Erythroblast (primary cell): ENCODE measurements at regions not wholly inside any gene's neighbourhood (a gene's known extent, or its start where the extent isn't known, plus 50 kb on each side); places are given as distances from the start of the nearest gene placed in this dataset.
"Not testable (repeated sequence)": the region's sequence is repeated elsewhere in the genome, so short reads cannot be mapped to it uniquely, and the experiment has no call there.

ENCODE experiments used
- DNase-seq, 2 experiments: peaks; one replicate each; lab custom pipeline; 2025; lab: John Stamatoyannopoulos, UW
- GATA1 ChIP-seq: IDR thresholded peaks from 2 replicates; pipeline ENCODE4 v1.6.1; 2011; ENCODE audit warnings: low read depth, mild to moderate bottlenecking, control low read depth, low read length, moderate library complexity
- POLR2A ChIP-seq: IDR thresholded peaks from 2 replicates; pipeline ENCODE4 v1.6.1; 2011; ENCODE audit warnings: mild to moderate bottlenecking, low read length

DNA sequence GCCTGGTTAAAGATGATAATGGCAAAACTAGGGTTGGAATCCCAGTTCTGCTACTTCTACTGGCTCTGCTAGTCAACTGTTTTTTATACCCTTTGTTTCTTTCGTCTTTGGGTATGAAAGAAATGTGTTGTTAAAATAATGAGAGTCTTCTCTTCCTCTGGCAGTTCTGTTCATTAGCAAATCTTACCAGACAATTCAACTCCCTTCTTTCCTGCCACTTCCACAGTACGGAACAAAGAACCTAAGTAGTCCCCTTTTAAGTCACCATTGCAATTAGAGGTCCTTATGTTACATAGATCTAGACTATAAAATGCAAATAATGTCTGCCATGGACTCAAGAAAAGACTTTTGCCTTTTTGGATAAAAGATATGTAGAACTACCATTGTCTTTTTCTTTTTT lies 134.1 kb downstream of the RND3 start:
- DNase-seq = no peak
- TF ChIP-seq POLR2A (no peak), GATA1 (no peak)

- no peak for DNase-seq
These were observed 135.5 kb downstream of the RND3 start for GRCh38 chr2:150351922-150352321.

GRCh38 chr2:150350500-150350899 lies 137.0 kb downstream of the RND3 start:
- DNase-seq = no peak
- TF ChIP-seq POLR2A (no peak), GATA1 (no peak)

More at GRCh38 chr2:150351922-150352321, 135.5 kb downstream of the RND3 start:
- TF ChIP-seq POLR2A (no peak), GATA1 (no peak)

GRCh38 chr2:150346806-150347205 lies 140.7 kb downstream of the RND3 start:
- DNase-seq = no peak
- no peak for TF ChIP-seq POLR2A
- TF ChIP-seq GATA1 = no peak

DNA sequence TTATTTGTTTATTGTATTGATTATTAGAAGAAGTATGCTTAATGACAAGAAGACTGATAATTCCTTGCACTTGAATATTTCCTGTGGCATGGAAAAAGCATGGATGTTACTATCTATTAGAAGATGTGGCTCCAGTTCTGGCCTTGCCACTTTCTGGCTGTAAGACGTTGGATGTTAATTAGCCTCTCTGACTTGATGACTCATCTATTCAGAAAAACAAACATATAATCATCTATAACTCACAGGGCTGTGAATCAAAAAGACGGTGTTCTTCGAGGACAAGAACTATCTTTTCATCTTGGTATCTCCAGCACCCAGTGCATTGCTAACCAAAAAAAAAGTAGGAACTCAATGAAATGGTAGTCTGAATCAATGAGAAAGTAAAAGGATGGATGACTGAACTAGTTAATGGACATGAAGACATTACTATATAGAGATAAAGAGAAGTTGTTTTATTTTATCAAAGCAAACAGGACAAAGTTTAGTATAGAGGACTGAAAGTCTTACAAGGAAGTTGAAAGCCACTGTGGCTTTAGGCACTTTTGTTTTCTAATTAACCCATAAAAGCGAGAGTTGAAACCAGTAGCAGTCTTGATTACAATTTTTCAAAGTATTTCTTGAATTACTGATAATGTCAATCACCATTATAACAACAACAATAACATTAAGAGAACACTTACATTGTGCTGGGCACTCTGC lies 145.3 kb downstream of the RND3 start:
- TF ChIP-seq POLR2A = no peak
- no peak for DNase-seq

GRCh38 chr2:150339951-150340350 lies 147.5 kb downstream of the RND3 start:
- TF ChIP-seq GATA1 = no peak
- no peak for TF ChIP-seq POLR2A

DNA sequence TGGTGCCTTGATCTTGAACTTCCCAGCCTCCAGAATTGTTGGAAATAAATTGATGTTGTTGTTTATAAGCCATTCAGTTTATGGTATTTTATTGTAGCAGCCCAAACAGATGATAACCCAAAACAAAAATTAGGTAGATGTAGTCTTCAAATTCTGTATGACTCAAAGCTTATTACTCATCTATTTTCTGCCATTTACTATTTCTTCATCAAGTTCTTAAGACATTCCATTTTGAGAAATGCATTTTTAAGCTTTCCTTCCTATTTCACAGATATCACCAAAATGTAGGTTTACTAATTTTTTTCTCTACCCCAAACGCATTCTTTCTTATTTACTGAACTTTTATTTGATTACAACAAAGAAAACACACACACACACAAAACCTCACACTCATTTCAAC lies 148.2 kb downstream of the RND3 start:
- TF ChIP-seq GATA1 = no peak
- TF ChIP-seq POLR2A = no peak
- no peak for DNase-seq

More at GRCh38 chr2:150339951-150340350, 147.5 kb downstream of the RND3 start:
- DNase-seq = no peak

DNA sequence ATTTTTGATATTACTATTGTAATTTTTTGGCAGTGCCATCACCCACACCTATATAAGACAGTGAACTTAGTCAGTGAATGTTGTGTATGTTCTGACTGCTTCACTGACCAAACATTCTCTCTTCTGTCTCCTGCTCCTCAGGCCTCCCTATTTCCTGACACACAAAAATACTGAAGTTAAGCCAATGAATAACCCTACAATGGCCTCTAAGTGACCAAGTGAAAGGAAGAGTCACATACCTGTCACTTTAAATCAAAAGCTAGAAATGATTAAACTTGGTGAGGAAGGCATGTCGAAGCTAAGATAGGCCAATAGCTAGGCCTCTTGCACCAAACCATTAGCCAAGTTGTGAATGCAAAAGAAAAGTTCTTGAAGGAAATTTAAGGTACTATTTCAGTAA lies 151.9 kb downstream of the RND3 start:
- DNase-seq = no peak
- TF ChIP-seq POLR2A (no peak), GATA1 (no peak)

GRCh38 chr2:150332383-150332782 lies 155.1 kb downstream of the RND3 start:
- TF ChIP-seq GATA1 (no peak), POLR2A (no peak)
- DNase-seq = no peak

- DNase-seq = no peak
- no peak for TF ChIP-seq GATA1
- no peak for TF ChIP-seq POLR2A
These were observed 159.6 kb downstream of the RND3 start for GRCh38 chr2:150327564-150328489.

- DNase-seq = no peak
- TF ChIP-seq POLR2A = no peak
These were observed 161.7 kb downstream of the RND3 start for GRCh38 chr2:150325656-150326314.

DNA sequence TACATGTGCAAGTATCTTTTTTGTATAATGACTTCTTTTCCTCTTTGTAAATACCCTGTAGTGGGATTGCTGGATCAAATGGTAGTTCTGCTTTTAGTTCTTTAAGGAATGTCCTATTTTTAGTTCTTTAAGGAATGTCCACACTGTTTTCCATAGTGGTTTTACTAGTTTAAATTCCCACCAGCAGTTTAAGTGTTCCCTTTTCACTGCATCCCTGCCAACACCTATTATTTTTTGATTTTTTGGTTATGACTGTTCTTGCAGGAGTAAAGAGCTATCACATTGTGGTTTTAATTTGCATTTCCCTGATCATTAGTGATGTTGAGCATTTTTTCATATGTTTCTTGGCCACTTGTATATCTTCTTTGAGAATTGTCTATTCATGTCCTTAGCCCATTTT lies 164.4 kb downstream of the RND3 start:
- DNase-seq = not testable (repeated sequence)

DNA sequence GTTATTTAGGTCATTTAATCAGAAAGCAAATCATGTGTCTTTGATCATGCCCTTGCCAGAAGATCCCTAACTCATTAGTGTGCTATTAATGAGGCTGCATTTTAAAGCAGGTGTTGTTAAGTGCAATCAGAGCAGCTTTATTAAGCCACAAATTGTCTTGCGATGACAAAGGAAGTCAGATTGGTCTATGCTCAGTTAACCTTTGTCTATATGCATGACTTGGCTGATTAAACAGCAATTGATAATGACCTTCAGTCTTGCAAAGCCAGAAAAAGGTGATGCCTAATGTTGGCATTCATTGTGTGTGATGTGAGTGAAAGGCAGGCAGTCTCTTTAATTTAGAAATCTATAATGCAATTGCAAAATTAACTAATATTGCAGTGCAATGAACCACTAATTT lies 166.9 kb downstream of the RND3 start:
- DNase-seq = no peak
- TF ChIP-seq POLR2A (no peak), GATA1 (no peak)

- DNase-seq = no peak
- TF ChIP-seq POLR2A (no peak), GATA1 (no peak)
These were observed 167.6 kb downstream of the RND3 start for GRCh38 chr2:150319658-150320555.

- no peak for DNase-seq
- TF ChIP-seq GATA1 = no peak
- no peak for TF ChIP-seq POLR2A
These were observed 168.4 kb downstream of the RND3 start for GRCh38 chr2:150319085-150319484.
